NCI-H2081 (cell line): ENCODE measurements at regions not wholly inside any gene's neighbourhood (a gene's known extent, or its start where the extent isn't known, plus 50 kb on each side); places are given as distances from the start of the nearest gene placed in this dataset.

Experiments used
- DNase-seq, 2 experiments: peaks; one replicate each; lab custom pipeline; 2025; lab: John Stamatoyannopoulos, UW

DNA sequence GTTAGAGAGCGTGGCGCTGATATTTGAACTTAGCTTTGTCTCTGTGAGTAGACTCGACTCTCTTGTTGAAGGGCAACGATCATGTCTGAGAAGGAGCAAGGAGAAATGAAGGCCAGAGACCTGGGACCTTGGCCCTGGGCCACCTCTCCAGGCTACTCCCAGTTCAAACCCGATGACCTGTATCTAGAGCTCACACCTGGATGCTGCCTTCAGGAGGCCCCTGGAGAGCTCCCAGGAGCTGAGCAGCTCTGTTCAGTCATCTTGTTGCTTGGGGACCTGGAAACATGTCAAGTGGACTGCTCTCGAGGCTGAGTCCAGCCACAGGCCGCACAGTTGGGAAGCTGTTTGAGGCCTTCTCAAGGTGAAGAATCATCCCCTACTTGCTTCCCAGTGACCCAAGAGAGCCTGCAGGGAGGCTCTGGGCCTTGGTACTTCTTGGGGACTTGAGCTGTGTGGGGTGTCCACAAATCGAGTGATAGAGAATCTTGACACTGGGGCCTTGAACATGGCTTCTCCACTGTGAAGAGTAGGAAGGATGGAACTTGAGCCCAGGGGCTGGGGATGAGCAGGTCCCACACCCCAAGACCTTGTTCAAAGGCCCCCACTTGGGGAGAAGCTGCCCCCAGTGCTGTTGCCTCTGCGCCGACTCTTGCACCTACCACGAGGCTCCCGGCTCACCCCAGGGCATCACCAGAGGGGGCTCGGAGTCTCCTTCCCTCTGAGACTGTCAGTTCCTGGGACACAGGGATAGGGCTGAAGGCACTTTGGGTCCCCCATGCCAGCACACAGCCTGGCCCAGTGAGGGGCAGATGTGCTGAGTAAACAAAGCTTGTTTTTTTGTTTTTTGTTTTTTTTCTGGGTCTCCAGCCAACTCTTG lies 112.1 kb downstream of the IRX5 start:
- no peak for DNase-seq

DNA sequence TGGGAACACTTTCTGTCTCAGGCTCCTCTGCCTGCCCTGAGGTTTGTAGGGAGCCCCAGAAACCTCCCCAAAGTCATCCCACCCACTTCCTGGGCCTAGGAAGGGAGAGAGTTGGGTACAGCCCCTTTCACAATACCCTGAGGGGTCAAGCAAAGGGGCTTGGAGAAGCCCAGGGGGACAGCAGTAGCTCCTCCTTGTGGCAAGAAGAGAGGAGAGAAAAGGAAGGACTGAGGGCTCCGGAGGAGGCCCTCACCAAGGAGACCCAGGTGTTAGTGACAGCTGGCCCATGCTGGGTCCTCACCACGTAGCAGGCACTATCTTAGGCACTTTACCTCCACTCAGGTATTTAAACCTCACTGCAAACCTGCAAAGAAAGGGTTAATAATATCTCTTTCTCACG lies 112.8 kb downstream of the IRX5 start:
- DNase-seq, result no peak

DNA sequence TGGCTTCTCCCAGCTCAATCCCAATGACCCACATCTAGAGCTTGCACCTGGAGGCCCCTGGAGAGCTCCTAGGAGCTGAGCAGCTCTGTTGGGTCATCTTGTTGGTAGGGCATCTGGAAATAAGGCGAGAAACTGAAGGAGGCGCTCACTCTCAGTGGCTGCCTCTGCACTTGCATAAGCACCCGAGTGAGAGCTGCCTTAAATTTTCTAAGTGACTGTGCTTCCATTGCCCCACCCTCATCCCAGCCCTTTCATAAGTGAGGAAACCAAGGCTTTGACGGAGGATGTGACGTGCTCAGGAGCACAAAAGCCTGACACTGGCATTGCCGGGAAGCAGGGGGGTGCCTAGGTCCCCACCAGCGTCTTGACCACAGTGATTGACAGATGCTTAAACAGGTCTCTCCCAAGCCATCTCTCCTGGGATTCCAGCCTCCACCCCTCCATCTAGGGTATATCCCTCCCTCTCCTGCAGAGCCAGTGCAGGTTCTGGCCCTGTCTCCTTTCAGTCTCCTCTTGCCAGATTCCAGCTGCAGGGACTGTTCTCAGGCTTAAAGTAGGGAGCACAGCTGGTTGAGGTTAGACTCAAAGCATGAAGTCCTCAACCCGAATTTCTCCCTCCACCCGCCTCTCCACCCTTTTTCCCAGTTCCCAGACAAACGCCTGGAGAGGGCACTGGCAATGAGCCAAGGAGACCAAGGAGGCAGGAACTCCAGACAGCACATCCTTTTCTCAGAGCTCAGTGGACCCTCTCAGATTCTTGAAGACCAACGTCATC lies 113.7 kb downstream of the IRX5 start:
- no peak for DNase-seq

DNA sequence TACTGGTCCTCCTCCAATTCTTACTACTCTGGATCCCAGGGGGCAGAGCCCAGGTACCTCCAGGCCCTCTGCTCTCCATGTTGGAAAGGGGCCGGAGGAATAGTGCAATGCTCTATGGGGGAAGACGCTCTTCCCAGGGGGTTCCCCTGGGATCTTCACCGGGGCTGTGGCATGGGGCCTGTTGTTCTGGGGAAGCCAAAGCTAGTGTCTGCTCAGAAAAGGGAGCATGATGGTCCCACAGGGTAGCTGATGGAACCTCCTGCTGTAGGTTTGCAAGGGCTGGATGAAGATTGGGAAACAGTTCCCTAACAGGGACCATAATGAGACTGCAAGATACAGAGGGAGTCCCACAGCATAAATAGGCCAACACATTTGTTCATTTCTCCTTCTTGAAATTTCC lies 114.7 kb downstream of the IRX5 start:
- DNase-seq, result no peak

DNA sequence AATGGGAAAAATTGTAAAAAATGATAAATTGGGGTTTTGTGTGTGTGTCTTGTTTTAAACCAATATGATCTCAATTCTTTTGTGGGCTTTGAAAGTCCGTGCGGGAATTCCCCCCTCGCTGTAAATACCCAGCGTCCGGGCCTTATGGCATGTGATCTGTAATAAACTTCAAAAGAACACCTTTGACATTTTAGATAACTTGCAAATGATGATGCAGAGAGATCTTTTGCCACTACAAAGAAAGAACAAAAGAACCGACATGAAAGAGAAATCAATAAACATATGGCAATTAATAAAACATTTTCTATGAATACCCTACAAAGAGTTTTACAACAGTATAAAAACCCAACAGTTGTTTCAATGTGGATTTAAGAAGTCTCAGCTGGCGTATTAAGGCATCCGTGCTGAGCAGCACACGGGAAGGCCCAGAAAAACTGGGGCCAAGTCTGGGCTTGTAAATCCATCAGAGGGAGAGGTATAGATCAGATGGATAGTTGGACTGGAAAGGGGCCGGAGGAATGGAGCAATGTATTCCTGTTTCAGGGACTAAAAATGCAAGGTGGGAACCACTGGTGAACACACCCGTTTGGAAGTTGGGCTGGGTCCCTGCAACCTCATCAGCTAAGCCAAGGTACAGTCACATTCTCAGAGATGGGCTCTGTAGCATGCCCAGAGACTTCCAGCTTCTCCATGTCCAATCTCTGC lies 115.2 kb downstream of the IRX5 start:
- DNase-seq, result no peak

DNA sequence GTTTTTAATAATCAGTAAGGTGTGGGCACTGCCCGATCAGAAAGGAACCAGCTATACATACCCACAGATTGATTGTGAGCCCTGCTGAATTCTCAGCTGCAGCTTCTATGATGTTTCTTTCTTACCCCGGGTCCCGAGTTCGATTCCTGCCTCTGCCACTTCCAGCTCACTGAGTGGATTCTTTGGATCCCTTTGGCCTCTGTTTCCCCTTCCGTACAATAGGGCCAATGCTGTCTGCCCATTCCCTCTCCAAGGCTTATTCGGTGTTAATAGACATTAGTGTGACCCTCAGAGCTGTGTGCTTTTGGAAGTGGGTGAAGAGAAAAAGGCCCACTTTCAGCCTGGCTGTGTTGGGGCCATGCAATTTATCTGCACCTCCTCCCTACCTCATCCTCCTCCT lies 115.8 kb downstream of the IRX5 start:
- no peak for DNase-seq

DNA sequence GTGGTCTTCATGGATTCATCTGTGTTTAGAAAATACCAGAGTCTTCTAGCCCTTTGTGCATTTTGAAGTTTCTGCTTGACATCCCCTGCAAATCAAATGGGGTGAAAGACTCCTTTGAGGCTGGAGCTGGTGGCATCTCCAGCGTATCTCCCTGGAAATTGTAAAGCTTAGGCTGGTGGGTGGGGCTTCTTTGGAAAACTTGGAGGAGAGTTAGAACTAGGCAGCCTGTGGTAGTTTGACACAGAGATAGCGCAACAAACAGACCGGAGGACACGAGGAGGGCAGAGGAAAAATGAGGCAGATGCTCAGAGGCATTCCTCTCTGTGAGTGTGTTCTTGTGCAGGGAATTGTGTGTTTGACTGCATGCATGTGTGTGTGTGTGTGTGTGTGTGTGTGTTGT lies 116.3 kb downstream of the IRX5 start:
- no peak for DNase-seq

DNA sequence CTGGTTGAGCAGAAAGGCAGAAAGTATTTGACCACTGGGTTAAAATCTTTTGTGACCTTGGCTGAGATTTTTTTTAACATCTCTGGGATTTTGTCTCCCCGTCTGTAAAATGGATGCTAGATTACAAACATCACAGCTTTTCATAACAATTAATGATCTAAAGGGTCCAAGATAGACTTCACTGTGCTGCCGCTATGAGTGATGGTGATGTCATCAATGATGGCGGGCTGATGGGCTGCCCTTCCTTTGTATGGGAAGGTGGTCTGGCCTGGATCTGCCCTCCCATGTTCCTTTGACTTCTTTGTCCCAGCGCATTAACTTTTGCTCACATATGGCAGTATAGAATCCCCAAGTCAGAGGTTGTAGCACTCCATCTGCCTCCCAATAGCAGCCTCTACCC lies 116.7 kb downstream of the IRX5 start:
- DNase-seq, result no peak

DNA sequence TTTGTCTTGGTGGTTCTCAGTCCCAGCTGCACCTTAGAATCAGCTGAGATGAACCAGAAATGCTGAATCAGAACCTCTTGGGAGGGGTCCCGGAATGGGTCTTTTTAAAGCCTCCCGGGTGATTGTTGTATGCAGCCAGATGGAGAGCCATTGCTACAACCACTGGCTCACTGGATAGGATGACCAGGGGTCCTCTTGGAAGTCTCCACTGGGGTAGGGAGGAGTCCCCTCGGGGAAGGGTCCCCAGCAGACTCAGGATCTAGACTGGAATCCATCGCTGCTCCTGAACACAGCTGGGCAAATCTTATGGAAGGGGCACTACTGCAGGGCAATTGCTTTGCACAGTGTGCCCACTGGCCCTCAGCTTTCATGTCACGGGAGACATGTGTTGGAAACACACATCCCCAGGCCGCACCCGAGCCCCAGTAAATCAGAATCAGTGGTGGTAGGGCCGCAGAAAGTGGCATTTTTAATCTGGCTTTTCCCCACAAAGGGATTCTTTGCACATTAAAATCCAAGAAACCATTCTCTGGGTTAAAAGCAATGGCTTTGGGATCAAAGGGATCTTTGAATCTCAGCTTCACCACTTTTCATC lies 117.3 kb downstream of the IRX5 start:
- no peak for DNase-seq

DNA sequence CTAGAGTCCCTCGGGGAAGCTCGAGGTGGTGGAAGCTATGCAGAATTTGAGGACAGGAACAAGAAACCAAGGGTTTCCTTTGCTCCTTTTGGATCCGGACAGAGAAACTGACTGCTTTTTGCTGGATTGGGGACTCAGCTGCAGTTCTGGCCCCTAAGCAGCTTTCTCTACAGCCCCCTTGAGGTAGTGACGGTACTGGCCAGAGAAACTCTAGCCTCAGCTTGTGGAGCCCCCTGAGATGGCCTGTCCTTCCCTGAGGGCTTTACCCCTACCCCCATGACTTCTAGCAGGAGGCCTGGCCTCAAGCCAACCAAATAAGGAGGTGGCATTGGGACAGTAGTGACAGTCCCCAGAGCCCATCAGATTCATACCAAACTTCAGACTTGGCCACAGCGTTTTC lies 118.1 kb downstream of the IRX5 start:
- no peak for DNase-seq

DNA sequence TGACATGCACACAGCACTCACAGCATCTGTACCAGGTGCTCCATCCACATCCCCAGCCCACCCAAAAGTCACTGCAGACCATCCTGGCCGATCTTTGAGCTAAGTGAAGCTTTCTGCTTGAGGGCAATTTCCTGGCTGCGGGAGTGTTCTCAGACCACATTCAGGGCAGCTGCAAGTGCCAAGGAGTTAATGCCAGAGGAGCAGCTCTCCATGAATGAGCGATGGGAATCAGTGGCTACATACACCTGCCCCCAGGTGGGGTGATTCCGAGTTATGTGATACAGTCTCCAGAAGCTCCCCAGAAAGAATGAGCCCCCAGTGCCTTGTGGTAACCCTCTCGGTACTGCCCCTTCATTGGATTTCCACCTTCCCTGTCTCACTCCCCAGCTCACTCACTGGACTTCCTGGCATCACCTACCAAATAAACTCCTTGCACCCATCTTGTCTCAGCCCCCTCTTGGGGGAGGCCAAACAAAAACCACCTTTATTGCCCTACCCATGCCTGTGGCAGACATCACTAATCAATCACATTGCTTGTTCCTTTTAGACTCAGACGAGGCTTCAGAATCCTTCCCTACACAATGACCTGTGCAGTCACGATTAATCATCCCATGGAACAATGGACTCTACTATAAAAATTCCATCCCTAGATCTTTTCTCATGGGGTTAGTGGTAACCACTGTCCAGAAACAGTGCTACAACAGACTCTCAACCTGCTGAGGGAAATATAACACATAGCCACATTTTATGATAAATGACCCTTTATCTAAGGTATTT lies 121.1 kb downstream of the IRX5 start:
- DNase-seq, result no peak

DNA sequence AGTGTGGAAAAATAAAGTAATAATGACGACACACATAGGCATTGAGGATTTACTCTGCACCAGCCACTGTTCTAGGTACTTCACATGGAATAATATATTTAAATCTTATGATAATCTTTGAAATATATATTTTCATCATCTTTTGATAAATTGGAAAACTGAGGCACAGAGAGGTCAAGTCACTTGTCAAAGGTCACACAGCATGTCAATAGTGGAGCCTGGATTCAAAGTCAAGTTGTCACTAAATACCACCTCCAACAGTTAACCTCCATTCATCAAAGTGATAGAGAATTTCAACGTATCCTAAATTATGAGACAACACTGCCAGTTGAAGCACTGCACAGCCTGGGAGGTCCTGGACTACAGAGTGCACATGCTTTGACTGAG lies 121.7 kb downstream of the IRX5 start:
- DNase-seq, result no peak

DNA sequence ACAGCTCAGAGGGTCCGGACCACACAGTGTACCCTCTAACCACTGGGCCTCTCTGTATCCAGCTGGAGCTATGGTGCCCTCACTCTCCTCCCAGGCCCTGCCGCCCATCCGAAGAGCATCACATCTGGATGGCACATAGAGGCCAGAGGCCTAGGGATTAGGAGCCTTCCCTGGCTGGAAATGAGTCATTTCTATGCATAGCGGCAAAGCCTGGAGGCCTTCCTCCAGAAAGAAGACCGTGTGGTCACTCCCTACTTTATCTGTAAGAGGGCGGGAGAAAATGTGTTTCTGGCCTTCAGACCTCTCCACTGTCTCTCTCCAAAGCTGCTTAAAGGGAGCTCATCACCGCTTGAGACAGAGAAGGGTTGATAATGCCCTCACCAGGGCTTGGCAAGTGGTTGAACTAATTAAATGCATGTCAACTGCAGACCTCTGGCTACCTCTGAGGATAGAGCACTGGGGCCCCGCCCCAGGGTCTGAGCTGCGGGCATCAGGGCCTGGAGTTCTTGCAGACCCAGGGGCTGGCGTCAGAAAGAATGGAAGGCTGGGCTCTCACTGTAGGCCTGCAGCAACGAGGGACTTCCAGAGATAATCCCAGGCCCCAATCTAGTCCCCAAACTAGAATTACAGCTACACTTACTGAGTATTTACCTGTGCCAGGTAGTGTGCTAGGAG lies 122.2 kb downstream of the IRX5 start:
- no peak for DNase-seq

DNA sequence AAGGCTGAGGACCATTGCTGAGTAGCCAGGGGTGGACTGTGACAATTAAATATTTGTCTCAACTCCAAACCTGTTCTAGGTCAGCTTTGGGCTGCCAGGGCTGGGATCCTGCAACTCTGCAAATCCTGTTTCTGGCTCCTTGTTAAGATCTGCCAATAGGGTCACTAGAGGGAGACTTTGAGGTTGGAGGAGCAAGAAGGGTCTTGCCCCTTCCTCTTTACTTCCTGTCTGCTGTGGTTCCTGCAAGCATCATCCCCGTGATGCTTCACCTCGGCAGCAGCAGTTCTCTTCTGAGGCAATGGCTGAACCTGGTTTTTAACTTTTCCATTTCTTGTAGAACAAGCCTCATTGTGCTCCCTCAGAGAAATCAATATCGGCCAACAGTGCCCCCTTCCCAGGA lies 124.6 kb downstream of the IRX5 start:
- DNase-seq, result no peak

DNA sequence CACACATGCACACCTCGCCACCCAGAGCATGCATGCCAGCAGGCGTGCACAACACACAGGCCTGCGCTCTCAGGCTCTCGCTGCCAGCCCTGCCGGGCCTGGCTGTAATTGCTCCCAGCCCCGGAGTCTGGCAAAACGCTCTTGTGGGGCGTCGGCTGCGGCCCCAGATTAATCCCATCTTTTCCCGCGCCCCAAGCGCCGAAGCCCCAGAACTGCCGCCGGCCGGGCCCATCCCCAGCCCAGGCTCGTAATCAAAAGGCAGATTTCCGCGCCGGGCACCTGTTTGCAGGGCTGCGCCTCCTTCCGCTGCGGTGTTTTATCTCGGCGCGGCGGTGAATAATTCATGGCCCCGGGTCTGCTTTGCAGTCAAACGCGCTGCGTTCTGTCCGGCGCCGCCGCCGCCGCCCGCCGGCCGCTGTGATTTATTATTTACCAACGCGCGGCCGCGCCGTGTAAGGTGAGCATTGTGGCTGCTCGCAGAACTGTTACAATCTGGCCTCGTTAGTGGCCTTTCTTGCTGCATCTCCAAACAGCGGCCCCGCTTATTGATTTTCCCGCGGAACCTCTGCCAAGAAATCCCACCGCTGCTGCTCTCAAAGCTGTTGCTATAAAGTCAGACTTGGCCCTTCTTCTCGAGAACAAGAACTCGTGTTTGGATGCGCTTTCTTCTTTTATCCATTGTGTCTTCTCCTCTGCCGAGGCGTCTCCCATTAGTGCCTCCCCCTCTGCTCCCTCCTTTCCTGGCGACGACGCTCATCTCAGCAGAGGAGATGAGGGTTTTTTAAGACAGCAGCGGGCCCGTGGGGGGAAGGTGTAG lies 126.1 kb downstream of the IRX5 start:
- no peak for DNase-seq

DNA sequence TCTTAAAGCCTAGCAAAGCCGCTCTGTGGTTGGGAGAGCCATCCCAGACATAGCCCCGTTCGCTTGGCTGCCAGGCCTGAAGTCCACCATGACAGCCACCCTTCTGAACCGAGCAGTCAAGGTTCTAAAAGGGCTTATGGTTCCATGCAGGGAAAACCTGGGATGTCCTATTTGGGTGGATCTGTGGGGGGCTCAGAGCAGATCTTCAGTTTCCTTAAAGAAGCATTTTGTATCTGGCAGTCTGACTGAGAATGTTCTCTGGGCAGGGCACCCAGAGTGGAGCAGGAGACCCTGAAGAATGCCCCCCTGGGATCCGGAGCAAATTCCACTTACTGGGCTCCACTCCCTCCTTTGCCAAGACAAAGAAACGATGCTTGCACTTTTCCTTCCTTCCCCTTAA lies 127.2 kb downstream of the IRX5 start:
- no peak for DNase-seq

DNA sequence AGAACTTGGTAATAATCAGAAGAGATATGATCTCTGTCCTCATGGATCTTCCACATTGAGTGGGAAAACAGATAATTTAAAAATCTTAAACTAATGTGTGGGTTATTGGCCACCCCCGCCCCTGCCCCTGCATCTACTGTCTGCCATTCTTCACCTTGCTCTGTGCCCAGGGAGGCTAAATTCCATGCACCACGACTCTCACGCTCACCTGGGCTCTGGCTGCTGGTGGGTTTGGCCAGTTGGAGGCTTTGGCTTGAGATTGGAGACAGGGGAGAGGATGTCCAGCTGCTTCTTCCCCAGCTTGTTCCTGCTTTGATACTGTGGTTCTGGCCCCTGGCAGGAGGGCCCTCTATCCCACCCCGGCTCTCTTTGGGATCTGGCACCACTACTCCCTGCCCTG lies 127.9 kb downstream of the IRX5 start:
- no peak for DNase-seq

DNA sequence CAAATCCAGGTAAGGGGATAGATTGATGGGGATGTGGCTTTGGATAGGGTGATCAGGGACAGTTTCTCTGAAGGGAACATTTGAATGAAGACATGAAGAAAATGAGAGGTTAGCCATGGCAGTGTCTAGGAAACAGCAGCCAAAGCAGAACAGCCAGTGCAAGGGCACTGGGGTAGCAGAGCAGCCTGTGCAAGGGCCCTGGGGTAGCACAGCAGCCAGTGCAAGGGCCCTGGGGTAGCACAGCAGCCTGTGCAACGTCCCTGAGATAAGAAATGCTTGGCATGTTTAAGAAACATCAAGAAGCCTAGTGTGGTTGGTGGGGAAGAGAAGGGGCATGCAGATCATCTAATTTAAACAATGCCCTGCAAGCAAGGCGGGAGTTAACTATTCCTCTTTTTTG lies 128.5 kb downstream of the IRX5 start:
- DNase-seq, result no peak

DNA sequence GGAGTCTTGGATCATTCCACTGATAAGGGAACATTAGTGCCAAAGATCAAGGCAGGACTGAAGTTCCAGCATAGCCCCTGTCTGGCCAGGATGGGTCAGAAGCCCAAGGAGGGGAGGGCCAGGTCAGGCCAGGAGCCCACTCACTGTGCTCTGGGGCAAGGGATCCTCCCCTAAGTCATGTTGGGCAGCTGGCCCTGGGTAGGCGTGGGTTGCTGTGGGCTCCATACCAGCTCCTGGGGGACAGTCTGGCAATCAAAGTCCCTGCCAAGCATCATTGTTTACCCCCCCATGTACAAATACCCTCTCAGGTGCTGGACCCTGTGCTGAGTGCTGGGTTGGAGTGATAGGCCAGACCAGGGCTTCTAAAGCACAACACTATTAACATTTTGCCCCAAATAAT lies 130.5 kb downstream of the IRX5 start:
- no peak for DNase-seq

DNA sequence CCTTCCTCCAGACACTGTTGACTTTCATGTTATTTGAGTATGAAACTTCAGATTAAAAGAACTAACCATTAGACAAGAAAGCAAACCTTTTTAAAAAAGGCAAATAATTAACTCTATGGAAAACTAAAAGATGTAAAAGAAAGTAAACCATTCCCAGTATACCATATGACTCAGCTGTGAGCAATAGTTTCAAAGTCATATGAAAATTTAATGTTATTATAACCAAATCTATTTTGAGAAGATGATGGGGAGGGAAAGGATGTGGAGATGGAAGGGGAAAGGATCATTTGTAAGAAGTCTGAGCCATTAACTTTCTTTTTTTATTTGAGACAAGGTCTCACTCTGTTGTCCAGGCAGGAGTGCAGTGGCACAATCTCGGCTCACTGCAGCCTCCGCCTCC lies 131.8 kb downstream of the IRX5 start:
- no peak for DNase-seq
